ENCODE measurements at regions not wholly inside any gene's neighbourhood (a gene's known extent, or its start where the extent isn't known, plus 50 kb on each side); places are given as distances from the start of the nearest gene placed in this dataset.

- 39 to 45% methylated on average over 3 of the region's 3 CpGs for WGBS, 2 donors
- FAIRE-seq (no peak), ATAC-seq (no peak), DNase-seq (no peak)
- H3K27ac ChIP-seq, result no peak overlapping the region
- H3K36me3 ChIP-seq, result no peaks in the 10 kb centered on the region
- H3K9me3 ChIP-seq, result no peaks in the 10 kb centered on the region
- H3K27me3 ChIP-seq, result no peaks in the 10 kb centered on the region
- H3K4me3 ChIP-seq, result no peak overlapping the region
- intact Hi-C loops (cut with DNase I), result no loop called here
- no peak for TF ChIP-seq CTCF (IDR thresholded peaks at IDR 0.05)
- H3K4me1 ChIP-seq, result no peaks in the 10 kb centered on the region
Observed at GRCh38 chr5:17697671-17698070, 63.4 kb downstream of the TAF11L14 start.

- intact Hi-C loops (cut with DNase I), result no loop called here
- Histone ChIP-seq H3K36me3 (no peaks in the 10 kb centered on the region), H3K4me3 (no peak overlapping the region), H3K9me3 (no peaks in the 10 kb centered on the region), H3K27ac (no peak overlapping the region), H3K4me1 (no peaks in the 10 kb centered on the region), H3K27me3 (no peaks in the 10 kb centered on the region)
- 56 to 70% methylated on average over 2 of the region's 2 CpGs for WGBS, 2 donors
- no peak for FAIRE-seq
- no peak for TF ChIP-seq CTCF (IDR thresholded peaks at IDR 0.05)
- ATAC-seq, result no peak
- no peak for DNase-seq
Observed at GRCh38 chr5:17709011-17709710, 74.9 kb downstream of the TAF11L14 start.

GRCh38 chr5:17713301-17713700 lies 79.0 kb downstream of the TAF11L14 start:
- intact Hi-C loops (cut with DNase I), result no loop called here
- no peak overlapping the region for H3K27ac ChIP-seq
- no peak for DNase-seq
- H3K27me3 ChIP-seq, result no peaks in the 10 kb centered on the region
- no peaks in the 10 kb centered on the region for H3K36me3 ChIP-seq
- no peak for FAIRE-seq
- H3K9me3 ChIP-seq, result no peaks in the 10 kb centered on the region
- WGBS, 2 donors, result 36 to 45% methylated on average over 1 of the region's 1 CpG
- no peak overlapping the region for H3K4me3 ChIP-seq
- no peaks in the 10 kb centered on the region for H3K4me1 ChIP-seq
- no peak for ATAC-seq
- TF ChIP-seq CTCF (IDR thresholded peaks at IDR 0.05), result no peak

GRCh38 chr5:17714186-17714585 lies 79.9 kb downstream of the TAF11L14 start:
- intact Hi-C loops (cut with DNase I), result no loop called here
- H3K27me3 ChIP-seq, result no peaks in the 10 kb centered on the region
- no peaks in the 10 kb centered on the region for H3K9me3 ChIP-seq
- no peak overlapping the region for H3K27ac ChIP-seq
- DNase-seq, result no peak
- H3K4me1 ChIP-seq, result no peaks in the 10 kb centered on the region
- no peak overlapping the region for H3K4me3 ChIP-seq
- no peaks in the 10 kb centered on the region for H3K36me3 ChIP-seq
- 80 to 82% methylated on average over 4 of the region's 4 CpGs for WGBS, 2 donors
- TF ChIP-seq CTCF (IDR thresholded peaks at IDR 0.05), result no peak
- FAIRE-seq, result no peak
- no peak for ATAC-seq

GRCh38 chr5:17719592-17719991 lies 85.3 kb downstream of the TAF11L14 start:
- Histone ChIP-seq H3K27ac (no peak overlapping the region), H3K4me1 (no peaks in the 10 kb centered on the region), H3K9me3 (no peaks in the 10 kb centered on the region), H3K4me3 (no peak overlapping the region), H3K36me3 (no peaks in the 10 kb centered on the region), H3K27me3 (no peaks in the 10 kb centered on the region)
- ATAC-seq (no peak), FAIRE-seq (no peak), DNase-seq (no peak)
- intact Hi-C loops (cut with DNase I), result no loop called here
- no peak for TF ChIP-seq CTCF (IDR thresholded peaks at IDR 0.05)
- WGBS, 2 donors, result 85 to 90% methylated on average over 9 of the region's 9 CpGs
